Fibroblast of pulmonary artery (primary cell): ENCODE measurements at regions not wholly inside any gene's neighbourhood (a gene's known extent, or its start where the extent isn't known, plus 50 kb on each side); places are given as distances from the start of the nearest gene placed in this dataset.

ENCODE experiments used
- DNase-seq: peaks from one replicate; pipeline ENCODE4 v3.0.0-alpha.2; 2010; ENCODE audit warnings: low read depth
- H3K4me3 ChIP-seq: replicated peaks from 2 replicates; pipeline ENCODE4 v1.5.1; 2011; ENCODE audit warnings: low read depth, mild to moderate bottlenecking, control low read depth, low read length, moderate library complexity
- TF ChIP-seq, protein P1 (sequence below): IDR thresholded peaks from 2 replicates; pipeline ENCODE4 v1.5.1; 2011; ENCODE audit warnings: mild to moderate bottlenecking, control low read depth, low read length, inconsistent platforms; ENCODE audit errors: missing control alignments

DNA sequence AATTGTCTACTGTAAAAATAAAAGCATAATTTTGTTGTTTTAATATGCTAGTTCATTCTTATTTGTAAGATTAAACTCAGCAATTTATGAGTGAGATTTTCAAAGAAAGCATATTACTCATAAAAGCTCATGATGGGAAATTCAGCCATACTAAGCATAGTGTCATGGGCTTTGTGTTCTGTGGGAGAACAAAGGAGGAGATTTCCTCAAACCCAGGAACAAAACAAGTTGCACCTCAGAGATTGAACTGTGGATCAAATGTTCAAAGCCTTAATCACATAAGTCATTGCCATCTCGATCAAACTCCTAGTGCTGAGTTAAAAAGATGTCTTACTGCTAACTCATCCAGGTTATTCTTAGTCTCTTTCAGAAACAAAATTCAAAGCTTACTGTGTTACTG, 85.6 kb upstream of the PDZRN3 start:
- TF ChIP-seq, protein P1, sequence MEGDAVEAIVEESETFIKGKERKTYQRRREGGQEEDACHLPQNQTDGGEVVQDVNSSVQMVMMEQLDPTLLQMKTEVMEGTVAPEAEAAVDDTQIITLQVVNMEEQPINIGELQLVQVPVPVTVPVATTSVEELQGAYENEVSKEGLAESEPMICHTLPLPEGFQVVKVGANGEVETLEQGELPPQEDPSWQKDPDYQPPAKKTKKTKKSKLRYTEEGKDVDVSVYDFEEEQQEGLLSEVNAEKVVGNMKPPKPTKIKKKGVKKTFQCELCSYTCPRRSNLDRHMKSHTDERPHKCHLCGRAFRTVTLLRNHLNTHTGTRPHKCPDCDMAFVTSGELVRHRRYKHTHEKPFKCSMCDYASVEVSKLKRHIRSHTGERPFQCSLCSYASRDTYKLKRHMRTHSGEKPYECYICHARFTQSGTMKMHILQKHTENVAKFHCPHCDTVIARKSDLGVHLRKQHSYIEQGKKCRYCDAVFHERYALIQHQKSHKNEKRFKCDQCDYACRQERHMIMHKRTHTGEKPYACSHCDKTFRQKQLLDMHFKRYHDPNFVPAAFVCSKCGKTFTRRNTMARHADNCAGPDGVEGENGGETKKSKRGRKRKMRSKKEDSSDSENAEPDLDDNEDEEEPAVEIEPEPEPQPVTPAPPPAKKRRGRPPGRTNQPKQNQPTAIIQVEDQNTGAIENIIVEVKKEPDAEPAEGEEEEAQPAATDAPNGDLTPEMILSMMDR, result no peak
- no peak for DNase-seq
- no peak overlapping the region for H3K4me3 ChIP-seq

DNA sequence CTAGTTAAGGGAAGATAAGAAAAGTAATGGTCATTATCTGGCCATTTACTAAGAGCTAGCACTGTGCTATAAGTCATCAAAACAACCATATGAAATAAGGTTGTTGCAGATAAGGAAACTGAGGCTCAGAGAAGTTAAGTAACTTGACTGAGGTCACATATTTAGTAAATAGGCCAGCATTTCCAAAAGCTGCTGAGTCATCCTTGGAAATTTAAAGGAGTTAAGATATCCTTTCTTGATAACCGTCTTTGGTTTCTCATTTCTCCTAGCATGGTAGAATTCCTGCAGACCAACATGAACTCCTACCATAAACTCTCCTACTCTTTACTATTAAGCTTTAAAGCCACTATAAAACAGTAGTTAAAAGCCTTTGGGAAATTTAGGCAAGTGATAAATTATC, 85.0 kb upstream of the PDZRN3 start:
- DNase-seq, result no peak
- no peak overlapping the region for H3K4me3 ChIP-seq
- TF ChIP-seq, protein P1, result no peak

DNA sequence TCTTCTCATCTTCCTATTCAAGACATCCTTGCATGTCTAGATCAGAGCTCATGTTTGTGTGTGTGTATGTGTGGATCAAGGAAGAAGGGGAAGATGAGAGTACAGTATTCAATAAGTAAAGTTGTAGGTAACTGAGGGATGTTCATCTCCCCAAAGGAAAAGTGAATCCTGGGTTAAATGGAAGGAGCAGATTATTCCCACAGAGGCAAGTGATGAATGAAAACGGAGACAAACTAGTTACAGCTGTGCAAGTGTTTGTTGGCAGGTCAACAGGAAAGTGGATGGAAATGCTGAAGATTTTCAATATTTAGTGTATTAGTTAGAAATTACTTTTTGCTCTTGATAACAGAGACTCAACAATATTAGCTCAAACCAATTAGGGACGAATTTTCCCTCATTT, 84.2 kb upstream of the PDZRN3 start:
- TF ChIP-seq, protein P1, result no peak
- no peak for DNase-seq

DNA sequence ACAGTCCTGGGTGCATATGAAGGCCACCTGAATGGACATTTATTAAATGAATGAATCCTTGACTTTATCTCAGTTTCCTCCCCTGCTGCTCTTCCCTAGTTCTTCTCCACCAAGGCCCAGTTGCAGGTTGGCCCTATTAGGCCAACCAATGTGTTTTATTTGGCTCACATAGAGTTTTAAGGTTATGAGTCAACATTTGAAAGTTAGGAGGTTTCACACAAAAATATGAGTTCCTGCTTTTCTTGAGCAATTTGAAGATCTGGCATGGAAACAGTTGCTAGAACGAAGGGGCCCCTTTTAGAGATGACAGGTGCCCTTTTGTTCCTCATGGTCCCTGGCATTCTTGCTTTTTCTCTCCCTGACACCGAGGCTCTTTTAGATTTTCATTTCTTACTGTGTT, 83.0 kb upstream of the PDZRN3 start:
- DNase-seq, result peak; percentile 46
- no peak overlapping the region for H3K4me3 ChIP-seq
- TF ChIP-seq, protein P1, result no peak

More for the DNA sequence above, 84.2 kb upstream of the PDZRN3 start:
- no peak overlapping the region for H3K4me3 ChIP-seq

DNA sequence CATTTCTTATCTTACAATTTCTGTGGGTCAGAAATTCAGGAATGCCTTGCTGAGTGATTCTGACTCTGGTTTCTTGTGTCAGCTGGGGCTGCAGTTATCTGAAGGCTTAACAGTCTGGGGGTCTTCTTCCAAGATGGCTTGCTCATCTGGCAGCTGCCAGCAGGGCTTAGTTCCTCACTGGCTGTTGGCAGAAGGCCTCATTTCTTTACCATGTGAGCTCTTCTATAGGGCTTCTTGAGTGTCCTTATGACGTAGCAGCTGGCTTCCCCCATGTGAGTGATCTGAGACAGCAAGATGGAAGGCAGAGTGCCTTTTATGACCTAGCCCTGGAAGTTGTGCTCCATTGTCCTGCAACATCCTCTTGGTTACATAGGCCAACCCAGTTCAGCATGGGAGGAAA, 82.0 kb upstream of the PDZRN3 start:
- DNase-seq, result no peak
- H3K4me3 ChIP-seq, result no peak overlapping the region
- TF ChIP-seq, protein P1, result no peak

DNA sequence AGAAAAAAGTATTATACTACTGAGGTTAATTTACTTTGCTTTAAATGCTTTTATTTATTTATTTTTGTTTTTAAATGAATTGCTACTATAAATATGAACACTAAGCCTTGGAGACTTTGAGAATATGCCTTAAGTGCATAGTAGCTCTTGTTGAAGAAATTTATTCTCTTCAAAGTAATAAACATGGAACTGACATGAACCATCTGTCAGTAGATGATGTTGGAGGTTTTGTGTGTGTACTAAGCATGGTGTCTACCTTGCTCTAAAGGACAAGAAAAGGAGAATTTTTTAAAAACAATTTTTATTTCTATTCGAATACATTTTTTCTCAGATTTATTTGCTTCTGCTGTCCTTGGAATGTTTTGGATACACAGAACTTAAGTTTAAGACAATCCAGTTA, 81.1 kb upstream of the PDZRN3 start:
- DNase-seq, result no peak
- TF ChIP-seq, protein P1, result no peak
- H3K4me3 ChIP-seq, result no peak overlapping the region

DNA sequence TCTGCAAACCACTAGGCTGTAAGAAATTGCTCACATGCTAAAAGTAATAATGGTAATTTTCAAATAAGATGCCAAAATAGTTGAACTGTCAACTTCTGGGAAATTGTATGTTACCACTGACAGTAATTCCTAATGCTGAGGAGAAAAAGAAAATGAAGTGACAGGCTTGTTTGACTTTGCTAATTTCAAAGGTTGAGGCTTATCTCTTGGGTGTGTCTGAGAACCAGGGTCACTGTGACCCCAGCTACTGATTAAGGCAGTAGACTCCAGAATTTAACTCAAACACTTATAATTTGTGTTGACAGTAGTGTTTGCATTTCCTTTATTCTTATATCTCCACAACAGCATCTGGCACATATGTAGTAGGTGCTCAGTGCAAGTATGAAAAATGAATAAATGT, 74.6 kb upstream of the PDZRN3 start:
- no peak overlapping the region for H3K4me3 ChIP-seq
- no peak for DNase-seq
- TF ChIP-seq, protein P1, result no peak
